C4-2B (cell line): ENCODE measurements at regions not wholly inside any gene's neighbourhood (a gene's known extent, or its start where the extent isn't known, plus 50 kb on each side); places are given as distances from the start of the nearest gene placed in this dataset.

Source experiments
- CTCF ChIP-seq: fragments of 450-650 bp; conservative IDR thresholded peaks from 2 replicates; pipeline ENCODE4 v1.5.1; 2017; ENCODE audit warnings: mild to moderate bottlenecking
- ZFX ChIP-seq: fragments of 450-650 bp; IDR thresholded peaks from 2 replicates; pipeline ENCODE4 v1.6.1; 2017

DNA sequence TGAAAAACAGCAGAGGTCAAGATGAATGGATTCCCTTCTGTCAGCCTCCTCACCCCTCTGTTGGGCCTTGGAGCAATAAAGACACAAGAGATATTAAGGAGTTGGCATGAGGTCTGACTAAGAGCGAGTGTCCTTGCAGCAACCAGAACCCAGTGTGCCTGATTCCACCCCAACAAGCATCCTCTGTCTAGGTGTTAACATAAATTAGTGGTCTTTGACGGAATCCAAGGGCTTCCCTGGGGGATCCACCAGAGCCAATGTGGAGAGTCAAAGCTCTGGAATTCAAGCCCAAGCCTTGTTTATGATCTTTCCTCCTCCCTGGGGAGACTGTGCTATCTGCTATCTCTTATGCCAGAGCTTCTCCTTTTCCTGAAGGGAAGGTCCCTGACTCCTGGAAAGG lies 128.1 kb upstream of the SMIM23 start:
- no peak for TF ChIP-seq CTCF
- no peak for TF ChIP-seq ZFX
